Fibroblast of lung (primary cell): ENCODE measurements at regions not wholly inside any gene's neighbourhood (a gene's known extent, or its start where the extent isn't known, plus 50 kb on each side); places are given as distances from the start of the nearest gene placed in this dataset.

Experiments used
- EZH2 ChIP-seq: IDR thresholded peaks from 2 replicates; pipeline ENCODE4 v1.5.1; 2012; ENCODE audit warnings: low read length, control low read depth, mild to moderate bottlenecking; ENCODE audit errors: missing control alignments
- TF ChIP-seq, protein P1 (sequence below), 2 donors: IDR thresholded peaks in 1 of 2; conservative IDR thresholded peaks in 1 of 2; 1 replicate in 1 of 2; 2 replicates in 1 of 2; pipeline ENCODE4 v1.5.1; 2011 to 2012; ENCODE audit warnings: low read length in 2 of 2, control low read depth in 1 of 2, inconsistent platforms in 1 of 2, low read depth in 1 of 2, mild to moderate bottlenecking in 1 of 2

DNA sequence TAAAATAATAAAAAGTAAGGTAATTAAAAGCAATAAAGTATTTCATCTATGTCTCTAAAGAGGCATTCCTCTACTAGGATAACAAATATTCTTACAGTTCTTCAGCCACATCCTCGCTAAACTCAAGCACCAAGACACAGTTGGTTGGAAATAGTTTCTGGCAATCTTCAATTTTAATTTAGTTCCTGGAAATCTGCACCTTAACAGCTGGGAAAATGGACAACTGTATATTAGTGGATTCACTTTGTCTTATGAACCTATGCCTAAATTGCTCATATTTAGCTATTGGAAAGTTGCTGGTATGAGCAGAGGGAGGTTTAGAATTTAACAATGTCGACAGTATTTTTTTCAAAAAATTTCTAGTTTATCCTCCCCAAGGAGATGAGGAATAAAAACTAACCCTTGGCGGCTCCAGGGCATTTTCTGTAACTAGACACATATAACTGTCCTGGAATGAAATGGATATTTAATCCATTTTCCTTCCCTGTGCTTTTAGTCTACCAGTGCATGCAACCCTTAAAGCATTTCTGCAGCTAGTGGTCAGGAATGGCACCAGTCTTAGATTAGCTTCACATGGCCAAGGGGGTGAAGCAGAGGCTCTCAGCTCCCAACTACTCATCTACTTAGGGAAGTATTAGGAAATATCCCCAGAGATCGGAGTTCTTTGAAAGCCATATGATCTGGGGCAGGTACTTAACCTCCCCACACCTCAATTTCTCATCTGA, 290.0 kb upstream of the THBS1 start:
- TF ChIP-seq, protein P1, sequence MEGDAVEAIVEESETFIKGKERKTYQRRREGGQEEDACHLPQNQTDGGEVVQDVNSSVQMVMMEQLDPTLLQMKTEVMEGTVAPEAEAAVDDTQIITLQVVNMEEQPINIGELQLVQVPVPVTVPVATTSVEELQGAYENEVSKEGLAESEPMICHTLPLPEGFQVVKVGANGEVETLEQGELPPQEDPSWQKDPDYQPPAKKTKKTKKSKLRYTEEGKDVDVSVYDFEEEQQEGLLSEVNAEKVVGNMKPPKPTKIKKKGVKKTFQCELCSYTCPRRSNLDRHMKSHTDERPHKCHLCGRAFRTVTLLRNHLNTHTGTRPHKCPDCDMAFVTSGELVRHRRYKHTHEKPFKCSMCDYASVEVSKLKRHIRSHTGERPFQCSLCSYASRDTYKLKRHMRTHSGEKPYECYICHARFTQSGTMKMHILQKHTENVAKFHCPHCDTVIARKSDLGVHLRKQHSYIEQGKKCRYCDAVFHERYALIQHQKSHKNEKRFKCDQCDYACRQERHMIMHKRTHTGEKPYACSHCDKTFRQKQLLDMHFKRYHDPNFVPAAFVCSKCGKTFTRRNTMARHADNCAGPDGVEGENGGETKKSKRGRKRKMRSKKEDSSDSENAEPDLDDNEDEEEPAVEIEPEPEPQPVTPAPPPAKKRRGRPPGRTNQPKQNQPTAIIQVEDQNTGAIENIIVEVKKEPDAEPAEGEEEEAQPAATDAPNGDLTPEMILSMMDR (conservative IDR thresholded peaks at IDR 0.05 in 1 of 2, IDR thresholded peaks at IDR 0.05 in 1 of 2; ENCODE audit: low read depth in 1 of 2, low read length in 2 of 2): no peak
- TF ChIP-seq EZH2: no peak
